ENCODE measurements at regions not wholly inside any gene's neighbourhood (a gene's known extent, or its start where the extent isn't known, plus 50 kb on each side); places are given as distances from the start of the nearest gene placed in this dataset.

GRCh38 chr21:16418642-16419041 is 688.9 kb downstream of the USP25 start:
- Histone ChIP-seq H3K9me3 (no peaks in the 10 kb centered on the region), H3K27ac (peak overlapping the region; percentile 86), H3K36me3 (no peaks in the 10 kb centered on the region), H3K4me3 (peak overlapping the region; percentile 45), H3K4me1 (peaks cover 16% of the 10 kb centered on the region), H3K27me3 (no peaks in the 10 kb centered on the region)
- 49% methylated on average over 5 of the region's 5 CpGs for WGBS
- TF ChIP-seq POLR2A (IDR thresholded peaks at IDR 0.05) = no peak
- TF ChIP-seq POLR2AphosphoS5 (IDR thresholded peaks at IDR 0.05) = no peak
- no peak for TF ChIP-seq CTCF (IDR thresholded peaks at IDR 0.05)
- no peak for TF ChIP-seq EP300 (IDR thresholded peaks at IDR 0.05)
- DNase-seq (ENCODE audit: low spot score in 2 of 2) = no peak

GRCh38 chr21:16419188-16419921 is 689.6 kb downstream of the USP25 start:
- Histone ChIP-seq H3K27ac (peak overlapping the region; percentile 86), H3K9me3 (no peaks in the 10 kb centered on the region), H3K36me3 (no peaks in the 10 kb centered on the region), H3K4me3 (peak overlapping the region; percentile 45), H3K27me3 (no peaks in the 10 kb centered on the region), H3K4me1 (peaks cover 17% of the 10 kb centered on the region)
- DNase-seq (ENCODE audit: low spot score in 2 of 2) = peak; percentile 68 to 80
- WGBS = 12% methylated on average over 14 of the region's 14 CpGs
- TF ChIP-seq POLR2AphosphoS5 (IDR thresholded peaks at IDR 0.05) (peak in 1 of 3 donors; percentile 25), EP300 (IDR thresholded peaks at IDR 0.05) (no peak)

- Histone ChIP-seq H3K27me3 (no peaks in the 10 kb centered on the region), H3K4me1 (peaks cover 25% of the 10 kb centered on the region), H3K27ac (peak overlapping the region; percentile 86), H3K36me3 (no peaks in the 10 kb centered on the region), H3K4me3 (peak overlapping the region; percentile 45), H3K9me3 (no peaks in the 10 kb centered on the region)
- TF ChIP-seq POLR2AphosphoS5 (IDR thresholded peaks at IDR 0.05) = no peak
- no peak for TF ChIP-seq EP300 (IDR thresholded peaks at IDR 0.05)
- no peak for TF ChIP-seq POLR2A (IDR thresholded peaks at IDR 0.05)
- TF ChIP-seq CTCF (IDR thresholded peaks at IDR 0.05) = no peak
- no peak for DNase-seq (ENCODE audit: low spot score in 2 of 2)
- WGBS = 12% methylated on average over 4 of the region's 4 CpGs
Observed at GRCh38 chr21:16420031-16420724, 690.4 kb downstream of the USP25 start.

- H3K4me1 ChIP-seq = peaks cover 33% of the 10 kb centered on the region
- TF ChIP-seq CTCF (IDR thresholded peaks at IDR 0.05) = no peak
- no peak for TF ChIP-seq POLR2A (IDR thresholded peaks at IDR 0.05)
- TF ChIP-seq EP300 (IDR thresholded peaks at IDR 0.05) = no peak
- TF ChIP-seq POLR2AphosphoS5 (IDR thresholded peaks at IDR 0.05) = no peak
- H3K36me3 ChIP-seq = no peaks in the 10 kb centered on the region
- WGBS = 33% methylated on average over 2 of the region's 2 CpGs
- peak overlapping the region; percentile 45 for H3K4me3 ChIP-seq
- H3K9me3 ChIP-seq = no peaks in the 10 kb centered on the region
- no peaks in the 10 kb centered on the region for H3K27me3 ChIP-seq
- DNase-seq (ENCODE audit: low spot score in 2 of 2) = no peak
- H3K27ac ChIP-seq = peak overlapping the region; percentile 86
Observed at GRCh38 chr21:16421007-16421406, 691.2 kb downstream of the USP25 start.

GRCh38 chr21:16421965-16422364 is 692.2 kb downstream of the USP25 start:
- DNase-seq (ENCODE audit: low spot score in 2 of 2) = no peak
- Histone ChIP-seq H3K36me3 (no peaks in the 10 kb centered on the region), H3K4me3 (peak overlapping the region; percentile 45), H3K27me3 (no peaks in the 10 kb centered on the region), H3K4me1 (peaks cover 37% of the 10 kb centered on the region), H3K27ac (peak overlapping the region; percentile 86), H3K9me3 (no peaks in the 10 kb centered on the region)
- 40% methylated on average over 3 of the region's 3 CpGs for WGBS
- TF ChIP-seq CTCF (IDR thresholded peaks at IDR 0.05) = no peak
- no peak for TF ChIP-seq POLR2A (IDR thresholded peaks at IDR 0.05)
- TF ChIP-seq POLR2AphosphoS5 (IDR thresholded peaks at IDR 0.05) = no peak
- no peak for TF ChIP-seq EP300 (IDR thresholded peaks at IDR 0.05)

All from suprapubic skin (tissue), 4 donors.